ENCODE measurements at regions not wholly inside any gene's neighbourhood (a gene's known extent, or its start where the extent isn't known, plus 50 kb on each side); places are given as distances from the start of the nearest gene placed in this dataset.

- CTCF ChIA-PET = no interaction called here
These were observed 172.5 kb upstream of the MGAT5 start for GRCh38 chr2:134081238-134081938.

GRCh38 chr2:134083548-134083947, 170.3 kb upstream of the MGAT5 start:
- no peak overlapping the region for H3K4me3 ChIP-seq (ENCODE audit: low read depth, low read length, poor library complexity, severe bottlenecking)
- H3K27ac ChIP-seq (ENCODE audit: low read depth, low read length, poor library complexity, severe bottlenecking) = no peak overlapping the region
- peaks cover 10% of the 10 kb centered on the region for H3K27me3 ChIP-seq (replicated peaks; ENCODE audit: insufficient read depth, low read depth, low read length, poor library complexity)
- no peak for DNase-seq (ENCODE audit: low spot score)
- H3K4me1 ChIP-seq (ENCODE audit: insufficient read depth, low read length, poor library complexity, severe bottlenecking) = no peaks in the 10 kb centered on the region
- H3K9me3 ChIP-seq (ENCODE audit: low read depth, low read length, poor library complexity, severe bottlenecking) = no peaks in the 10 kb centered on the region
- ChIA-PET POLR2A (ENCODE audit: low non-redundant PET) (no interaction called here), CTCF (no interaction called here)
- BruUV-seq (replicated peaks) = no TSS peak
- TF ChIP-seq EZH2 (IDR thresholded peaks at IDR 0.05; ENCODE audit: borderline replicate concordance, low read depth, low read length, poor library complexity, severe bottlenecking) (no peak), CTCF (conservative IDR thresholded peaks at IDR 0.05; ENCODE audit: low read depth, low read length) (no peak)
- no peaks in the 10 kb centered on the region for H3K36me3 ChIP-seq (ENCODE audit: insufficient read depth, low read length, poor library complexity, severe bottlenecking)
- intact Hi-C loops (cut with micrococcal nuclease; ENCODE audit: unreplicated experiment) = no loop called here

More at GRCh38 chr2:134081238-134081938, 172.5 kb upstream of the MGAT5 start:
- Histone ChIP-seq H3K4me3 (ENCODE audit: low read depth, low read length, poor library complexity, severe bottlenecking) (no peak overlapping the region), H3K36me3 (ENCODE audit: insufficient read depth, low read length, poor library complexity, severe bottlenecking) (no peaks in the 10 kb centered on the region), H3K4me1 (ENCODE audit: insufficient read depth, low read length, poor library complexity, severe bottlenecking) (no peaks in the 10 kb centered on the region), H3K27me3 (replicated peaks; ENCODE audit: insufficient read depth, low read depth, low read length, poor library complexity) (peaks cover 11% of the 10 kb centered on the region), H3K27ac (ENCODE audit: low read depth, low read length, poor library complexity, severe bottlenecking) (no peak overlapping the region), H3K9me3 (ENCODE audit: low read depth, low read length, poor library complexity, severe bottlenecking) (no peaks in the 10 kb centered on the region)
- DNase-seq (ENCODE audit: low spot score) = no peak
- BruUV-seq (replicated peaks) = no TSS peak
- POLR2A ChIA-PET (ENCODE audit: low non-redundant PET) = no interaction called here
- TF ChIP-seq CTCF (conservative IDR thresholded peaks at IDR 0.05; ENCODE audit: low read depth, low read length) = no peak
- no peak for TF ChIP-seq EZH2 (IDR thresholded peaks at IDR 0.05; ENCODE audit: borderline replicate concordance, low read depth, low read length, poor library complexity, severe bottlenecking)
- intact Hi-C loops (cut with micrococcal nuclease; ENCODE audit: unreplicated experiment) = no loop called here

- intact Hi-C loops (cut with micrococcal nuclease; ENCODE audit: unreplicated experiment) = no loop called here
- Histone ChIP-seq H3K27ac (ENCODE audit: low read depth, low read length, poor library complexity, severe bottlenecking) (no peak overlapping the region), H3K9me3 (ENCODE audit: low read depth, low read length, poor library complexity, severe bottlenecking) (no peaks in the 10 kb centered on the region), H3K36me3 (ENCODE audit: insufficient read depth, low read length, poor library complexity, severe bottlenecking) (no peaks in the 10 kb centered on the region), H3K27me3 (replicated peaks; ENCODE audit: insufficient read depth, low read depth, low read length, poor library complexity) (peaks cover 10% of the 10 kb centered on the region), H3K4me1 (ENCODE audit: insufficient read depth, low read length, poor library complexity, severe bottlenecking) (no peaks in the 10 kb centered on the region), H3K4me3 (ENCODE audit: low read depth, low read length, poor library complexity, severe bottlenecking) (no peak overlapping the region)
- POLR2A ChIA-PET (ENCODE audit: low non-redundant PET) = no interaction called here
- TF ChIP-seq CTCF (conservative IDR thresholded peaks at IDR 0.05; ENCODE audit: low read depth, low read length) (no peak), EZH2 (IDR thresholded peaks at IDR 0.05; ENCODE audit: borderline replicate concordance, low read depth, low read length, poor library complexity, severe bottlenecking) (no peak)
- no TSS peak for BruUV-seq (replicated peaks)
- CTCF ChIA-PET = no interaction called here
- DNase-seq (ENCODE audit: low spot score) = no peak
These were observed 167.2 kb upstream of the MGAT5 start for GRCh38 chr2:134086594-134087219.

Measured in A673 (cell line).